H1 (cell line): ENCODE measurements at regions not wholly inside any gene's neighbourhood (a gene's known extent, or its start where the extent isn't known, plus 50 kb on each side); places are given as distances from the start of the nearest gene placed in this dataset.

Source experiments
- GABPA ChIP-seq: IDR thresholded peaks from 2 replicates; pipeline ENCODE4 v1.6.1; 2011; ENCODE audit warnings: mild to moderate bottlenecking, low read length, moderate library complexity, borderline replicate concordance; ENCODE audit not compliant: insufficient read depth
- KDM4A ChIP-seq: IDR thresholded peaks from one replicate; pipeline ENCODE4 v1.7.1; 2012; ENCODE audit warnings: low read depth, mild to moderate bottlenecking, moderate library complexity, low read length, inconsistent platforms; ENCODE audit not compliant: severe bottlenecking
- NRF1 ChIP-seq: IDR thresholded peaks from 2 replicates; pipeline ENCODE4 v1.6.1; 2011; ENCODE audit warnings: mild to moderate bottlenecking, low read depth, low read length, improper control_type of control experiment
- RBBP5 ChIP-seq: IDR thresholded peaks from 2 replicates; pipeline ENCODE4 v1.7.1; 2012; ENCODE audit warnings: low read depth, mild to moderate bottlenecking, inconsistent platforms, low read length, moderate library complexity, borderline replicate concordance
- TF ChIP-seq, protein P1 (sequence below): IDR thresholded peaks from 2 replicates; pipeline ENCODE4 v1.6.1; 2011; ENCODE audit warnings: low read depth, mild to moderate bottlenecking, low read length; ENCODE audit not compliant: insufficient read depth

DNA sequence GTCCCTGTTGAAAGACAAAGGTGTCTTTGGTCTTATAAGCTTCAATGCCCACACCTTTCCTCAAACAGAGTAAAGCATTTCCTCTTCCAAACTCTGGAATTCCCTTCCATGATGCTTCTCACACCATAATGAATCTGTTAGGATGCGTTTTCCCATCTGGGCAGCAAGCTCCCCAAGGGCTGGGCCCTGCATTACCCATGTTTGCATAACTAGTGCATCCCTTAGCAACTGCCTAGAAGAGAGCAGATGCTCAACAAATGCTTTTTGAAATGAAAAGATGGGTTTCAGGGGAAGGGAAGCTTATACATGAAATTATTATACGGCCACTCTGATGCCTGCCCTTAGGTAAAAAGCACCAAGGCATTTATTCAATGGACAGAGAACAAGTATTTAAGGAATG, 124.5 kb upstream of the CCL2 start (continued):
- TF ChIP-seq, protein P1, sequence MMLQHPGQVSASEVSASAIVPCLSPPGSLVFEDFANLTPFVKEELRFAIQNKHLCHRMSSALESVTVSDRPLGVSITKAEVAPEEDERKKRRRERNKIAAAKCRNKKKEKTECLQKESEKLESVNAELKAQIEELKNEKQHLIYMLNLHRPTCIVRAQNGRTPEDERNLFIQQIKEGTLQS = no peak
- TF ChIP-seq RBBP5 = no peak
- TF ChIP-seq NRF1 = no peak
- TF ChIP-seq GABPA = no peak
- no peak for TF ChIP-seq KDM4A
- TF ChIP-seq, all 59 proteins: peak for 0
